Activated CD4-positive, alpha-beta T cell treated with anti-CD3 and anti-CD28 coated beads, Interleukin-2, amount 50 U/mL, for 24 hours (primary cell): ENCODE measurements at regions not wholly inside any gene's neighbourhood (a gene's known extent, or its start where the extent isn't known, plus 50 kb on each side); places are given as distances from the start of the nearest gene placed in this dataset.
"Not testable (repeated sequence)": the region's sequence is repeated elsewhere in the genome, so short reads cannot be mapped to it uniquely, and the experiment has no call there.

ENCODE experiments used
- DNase-seq, 2 donors: peaks; one replicate each; pipeline ENCODE4 v3.0.0-alpha.2; 2020; ENCODE audit warnings: low read depth in 1 of 2, low spot score in 1 of 2

- no peak for DNase-seq
Observed at GRCh38 chr20:53872561-53873229, 197.7 kb downstream of the BCAS1 start.

- no peak for DNase-seq
Observed at GRCh38 chr20:53872081-53872541, 198.3 kb downstream of the BCAS1 start.

- no peak for DNase-seq
Observed at GRCh38 chr20:53871541-53871940, 198.9 kb downstream of the BCAS1 start.

- no peak for DNase-seq
Observed at GRCh38 chr20:53870426-53871315, 199.7 kb downstream of the BCAS1 start.

- DNase-seq, result peak; percentile 30 to 75
Observed at GRCh38 chr20:53869466-53870258, 200.7 kb downstream of the BCAS1 start.

- no peak for DNase-seq
Observed at GRCh38 chr20:53867741-53868351, 202.5 kb downstream of the BCAS1 start.

GRCh38 chr20:53866794-53867740 is 203.3 kb downstream of the BCAS1 start:
- no peak for DNase-seq

- DNase-seq, result no peak
Observed at GRCh38 chr20:53865901-53866793, 204.2 kb downstream of the BCAS1 start.

- DNase-seq, result not testable (repeated sequence)
Observed at GRCh38 chr20:53864765-53865683, 205.4 kb downstream of the BCAS1 start.

- DNase-seq, result not testable (repeated sequence)
Observed at GRCh38 chr20:53863923-53864641, 206.3 kb downstream of the BCAS1 start.

- not testable (repeated sequence) for DNase-seq
Observed at GRCh38 chr20:53863535-53863922, 206.9 kb downstream of the BCAS1 start.

GRCh38 chr20:53863039-53863438 is 207.4 kb downstream of the BCAS1 start:
- DNase-seq, result not testable (repeated sequence)

GRCh38 chr20:53862490-53862889 is 207.9 kb downstream of the BCAS1 start:
- DNase-seq, result not testable (repeated sequence)

- not testable (repeated sequence) for DNase-seq
Observed at GRCh38 chr20:53862136-53862397, 208.3 kb downstream of the BCAS1 start.

GRCh38 chr20:53859684-53860083 is 210.7 kb downstream of the BCAS1 start:
- DNase-seq, result no peak

- not testable (repeated sequence) for DNase-seq
Observed at GRCh38 chr20:53859009-53859408, 211.4 kb downstream of the BCAS1 start.

GRCh38 chr20:53858516-53858915 is 211.9 kb downstream of the BCAS1 start:
- not testable (repeated sequence) for DNase-seq
